HG02973 (cell line): ENCODE measurements at regions not wholly inside any gene's neighbourhood (a gene's known extent, or its start where the extent isn't known, plus 50 kb on each side); places are given as distances from the start of the nearest gene placed in this dataset.

Source experiments
- ATAC-seq: cut with Tn5 transposase; IDR thresholded peaks from one replicate; pipeline ENCODE4 v1.9.1; 2021; ENCODE audit warnings: moderate library complexity; ENCODE audit not compliant: unreplicated experiment

- ATAC-seq, result no peak
Observed at GRCh38 chr6:84361372-84362192, 134.1 kb upstream of the CEP162 start.

- no peak for ATAC-seq
Observed at GRCh38 chr6:84360039-84360438, 132.6 kb upstream of the CEP162 start.

DNA sequence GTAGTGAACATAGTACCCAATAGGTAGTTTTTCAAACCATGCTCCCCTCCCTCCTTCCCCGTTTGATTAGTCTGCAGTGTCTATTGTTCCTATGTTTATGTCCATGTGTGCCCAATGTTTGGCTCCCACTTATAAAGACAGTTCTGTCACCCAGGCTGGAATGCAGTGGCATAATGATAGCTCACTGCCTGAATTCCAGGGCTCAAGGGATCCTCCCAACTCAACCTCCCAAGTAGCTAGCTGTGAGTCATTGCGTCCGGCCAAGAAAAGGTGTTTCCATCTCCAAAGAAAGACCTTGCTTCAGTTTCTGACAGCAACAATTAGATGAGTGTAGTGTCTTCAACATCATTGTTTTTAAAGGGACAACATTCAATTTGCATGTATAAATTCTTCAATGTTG is 131.1 kb upstream of the CEP162 start:
- no peak for ATAC-seq

DNA sequence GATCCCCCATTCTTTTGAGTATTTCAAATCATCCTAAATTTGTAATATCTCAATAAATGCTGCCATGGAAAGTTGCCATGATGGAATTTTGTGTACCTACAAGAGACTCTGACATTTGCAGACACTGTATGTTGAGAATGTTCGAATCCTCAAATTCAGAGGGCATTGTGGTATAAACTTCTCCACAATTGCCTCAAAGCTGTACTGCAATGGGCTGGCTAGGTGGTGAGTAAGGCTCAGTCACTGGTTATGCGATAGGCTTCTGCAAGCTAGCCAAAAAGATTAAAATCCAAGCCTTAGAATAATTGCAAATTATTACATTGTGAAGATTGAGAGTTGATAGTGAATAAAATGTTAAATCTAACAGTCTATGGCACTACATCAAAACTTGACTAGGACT is 130.2 kb upstream of the CEP162 start:
- no peak for ATAC-seq

DNA sequence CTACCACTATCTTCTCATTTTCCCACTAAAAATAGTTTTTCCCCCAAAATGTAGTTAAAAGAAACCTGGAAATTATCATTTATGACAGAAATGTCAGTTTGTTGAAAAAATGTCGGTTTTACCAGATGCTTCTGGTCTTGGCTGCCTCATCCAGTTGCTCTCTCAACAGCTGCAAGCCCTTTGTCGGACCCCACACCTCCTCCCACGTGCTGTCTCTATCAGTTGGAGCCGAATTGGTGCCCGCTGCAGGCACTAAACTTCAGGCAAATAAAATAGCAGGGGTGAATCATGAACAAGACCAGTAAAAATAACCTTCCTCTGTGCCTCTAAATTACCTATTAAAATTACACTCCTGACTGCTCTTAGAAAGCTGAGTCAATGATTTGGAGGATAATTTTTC is 129.5 kb upstream of the CEP162 start:
- ATAC-seq, result no peak

DNA sequence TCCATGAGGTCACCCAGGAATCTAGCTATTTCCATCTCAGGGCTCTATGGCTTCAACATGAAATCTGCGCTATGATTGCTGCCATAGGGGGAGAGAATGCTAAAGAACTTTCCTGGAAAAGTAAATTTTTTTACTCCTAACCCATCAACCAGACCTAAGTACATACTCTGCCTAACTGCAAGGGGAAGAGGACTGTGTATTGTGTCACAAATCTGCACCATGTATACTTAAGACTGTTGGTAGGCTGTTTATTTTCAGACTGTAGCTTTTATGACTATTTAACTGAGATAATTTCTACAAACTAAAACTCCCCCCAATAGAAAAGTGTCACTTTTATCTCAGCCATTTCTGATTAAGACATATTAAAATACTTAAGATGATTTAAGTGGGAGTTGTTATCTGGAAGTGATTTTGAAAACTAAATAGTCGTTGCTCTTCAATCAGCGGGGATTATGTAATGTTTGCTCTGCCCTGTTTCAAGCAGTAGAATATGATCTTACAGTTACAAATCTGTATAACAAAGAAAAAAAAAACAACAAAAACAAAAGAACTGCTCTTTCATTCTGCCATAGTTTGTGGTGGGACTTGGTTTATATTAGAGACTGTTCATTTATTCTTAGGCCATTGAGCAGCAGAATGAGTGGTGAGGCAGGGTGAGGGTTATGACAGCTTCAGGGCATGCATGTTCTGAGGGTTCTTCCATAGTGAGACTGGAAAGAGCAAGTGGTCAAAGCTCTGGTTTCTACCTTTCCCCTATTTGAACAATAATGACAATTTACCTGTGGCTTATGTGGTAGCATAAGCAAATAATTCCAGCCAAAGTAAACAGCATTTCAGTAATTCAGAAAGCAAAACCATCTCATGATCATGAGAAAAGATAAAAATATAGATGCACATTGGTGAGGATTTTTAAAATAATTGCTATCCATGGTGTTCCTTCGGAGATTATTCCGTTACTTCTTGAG is 126.3 kb upstream of the CEP162 start:
- no peak for ATAC-seq

GRCh38 chr6:84350397-84350796 is 123.0 kb upstream of the CEP162 start:
- ATAC-seq, result no peak

GRCh38 chr6:84349542-84349941 is 122.1 kb upstream of the CEP162 start:
- ATAC-seq, result no peak

DNA sequence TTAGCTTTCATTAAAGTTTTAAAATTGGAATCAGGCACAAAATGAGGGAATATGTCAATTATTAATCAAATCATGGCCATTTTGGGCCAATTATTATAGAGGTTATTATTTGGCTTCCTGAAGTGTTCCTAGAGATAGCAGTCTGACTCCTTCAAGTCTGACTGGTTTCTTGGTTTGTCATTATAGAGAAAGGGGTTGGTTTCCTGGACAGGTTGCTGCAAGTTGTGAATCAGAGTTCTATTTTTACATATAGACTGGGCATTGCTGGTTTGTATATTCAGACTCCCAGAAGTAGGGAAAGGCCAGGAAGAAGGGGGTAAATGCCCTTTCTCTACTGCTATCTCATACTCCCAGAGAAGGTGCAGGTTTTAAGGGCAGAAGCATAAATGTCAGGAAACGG is 121.4 kb upstream of the CEP162 start:
- ATAC-seq, result no peak

DNA sequence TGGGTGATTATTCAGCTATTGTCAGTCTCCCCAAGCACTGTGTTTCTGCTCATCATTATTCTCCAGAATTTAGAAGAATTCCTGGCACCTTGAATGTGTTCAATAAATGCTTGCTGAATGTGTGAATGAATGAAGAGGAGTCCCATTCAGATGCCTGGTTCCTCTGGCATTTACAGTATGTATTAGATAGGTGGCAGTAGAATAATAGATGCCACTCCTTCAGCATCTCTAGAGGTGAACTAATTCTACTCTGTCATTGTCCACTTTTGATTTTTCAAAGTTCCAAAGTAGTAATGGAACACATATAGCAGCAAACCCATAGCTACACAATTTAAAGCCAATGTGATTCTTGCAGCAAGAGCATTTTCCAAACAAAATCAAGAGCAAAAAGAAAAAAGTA is 118.9 kb upstream of the CEP162 start:
- ATAC-seq, result no peak

DNA sequence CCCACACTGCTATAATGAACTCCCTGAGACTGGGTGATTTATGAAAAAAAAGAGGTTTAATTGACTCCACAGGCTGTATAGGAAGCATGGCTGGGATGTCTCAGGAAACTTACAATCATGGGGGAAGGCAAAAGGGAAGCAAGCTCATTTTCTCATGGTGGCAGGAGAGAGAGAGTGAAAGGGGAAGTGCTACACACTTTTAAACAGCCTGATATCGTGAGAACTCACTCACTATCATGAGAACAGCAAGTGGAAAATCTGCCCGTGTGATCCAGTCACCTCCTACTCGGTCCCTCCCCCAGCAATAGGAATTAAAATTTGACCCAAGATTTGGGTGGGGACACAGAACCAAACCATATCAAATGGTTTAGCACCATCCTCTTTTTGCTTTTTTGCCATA is 116.6 kb upstream of the CEP162 start:
- no peak for ATAC-seq

DNA sequence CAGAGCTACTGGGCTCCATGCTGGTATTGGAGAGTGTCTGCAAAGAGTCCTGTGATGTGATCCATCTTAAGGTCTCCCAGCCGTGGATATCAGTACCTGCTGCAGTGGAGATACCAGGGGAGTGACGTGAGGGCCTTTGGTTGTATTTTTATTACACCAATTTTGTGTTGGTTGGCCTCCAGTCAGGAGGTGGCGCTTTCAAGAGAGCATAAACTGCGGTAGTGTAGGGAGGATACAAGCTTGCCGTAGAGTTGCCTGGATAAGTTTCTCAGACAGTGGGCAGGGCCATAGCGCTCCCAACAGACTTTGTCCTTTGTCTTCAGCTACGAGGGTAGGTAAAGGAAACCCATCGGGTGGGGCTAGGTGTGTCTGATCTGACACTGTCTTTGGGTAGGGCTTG is 113.0 kb upstream of the CEP162 start:
- no peak for ATAC-seq

DNA sequence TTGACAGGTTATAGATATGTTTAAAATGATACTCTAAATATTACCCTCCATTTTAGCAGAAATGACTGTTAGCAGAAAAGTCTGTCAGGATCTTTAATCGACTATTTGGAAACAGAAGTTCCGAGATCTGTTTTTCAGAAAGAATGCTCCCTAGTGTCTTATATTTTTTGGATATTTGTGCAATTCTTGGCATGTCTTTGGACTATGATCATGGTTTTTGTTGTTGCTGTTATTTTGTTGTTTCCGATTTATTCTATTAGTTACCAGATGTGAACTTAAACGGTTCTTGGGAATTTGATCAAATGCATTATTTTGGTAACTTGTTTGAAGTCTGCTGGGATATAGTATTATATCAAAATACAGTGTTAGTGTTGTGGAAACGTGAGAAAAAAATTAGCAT is 106.4 kb upstream of the CEP162 start:
- no peak for ATAC-seq

DNA sequence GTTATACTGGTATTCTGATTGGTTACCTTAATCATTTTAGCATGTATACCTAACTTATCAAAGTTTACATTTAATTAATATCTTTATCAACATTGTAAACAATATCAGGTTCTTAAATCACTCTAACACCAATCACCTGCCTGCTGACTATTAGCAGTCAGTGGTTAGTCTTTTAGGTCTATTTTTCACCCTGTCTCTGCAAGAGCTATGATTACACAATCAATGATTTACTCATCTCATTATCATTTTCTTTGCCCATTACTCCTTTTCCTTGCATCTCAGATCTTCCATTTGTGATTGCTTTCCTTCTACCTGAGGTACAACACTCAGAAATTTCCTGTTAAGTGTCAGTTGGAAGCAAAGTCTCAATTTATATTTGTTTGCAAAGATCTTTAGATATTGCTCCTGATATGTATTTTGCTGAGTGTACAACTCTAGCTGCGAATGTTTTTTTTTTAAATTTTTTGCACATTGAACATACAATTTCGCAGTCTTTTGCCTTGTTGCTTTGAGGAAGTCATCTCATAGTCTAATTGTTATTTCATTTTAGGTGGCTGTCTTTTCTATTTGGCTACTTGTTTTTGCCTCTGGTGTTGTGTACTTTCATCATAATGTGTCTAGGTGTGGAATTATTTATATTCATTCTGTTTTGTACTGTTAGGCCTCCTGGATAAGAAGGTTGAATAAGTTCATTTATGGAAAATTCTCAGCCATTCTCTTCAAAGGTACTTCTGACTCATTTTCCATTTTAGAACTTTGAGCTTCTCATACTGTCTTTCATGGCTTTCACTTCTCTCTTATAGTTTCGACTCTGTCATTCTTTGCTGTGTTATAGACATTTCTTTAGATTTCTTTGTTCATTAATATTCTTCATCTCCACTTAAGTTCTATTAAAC is 104.9 kb upstream of the CEP162 start:
- peak; percentile 99 for ATAC-seq

DNA sequence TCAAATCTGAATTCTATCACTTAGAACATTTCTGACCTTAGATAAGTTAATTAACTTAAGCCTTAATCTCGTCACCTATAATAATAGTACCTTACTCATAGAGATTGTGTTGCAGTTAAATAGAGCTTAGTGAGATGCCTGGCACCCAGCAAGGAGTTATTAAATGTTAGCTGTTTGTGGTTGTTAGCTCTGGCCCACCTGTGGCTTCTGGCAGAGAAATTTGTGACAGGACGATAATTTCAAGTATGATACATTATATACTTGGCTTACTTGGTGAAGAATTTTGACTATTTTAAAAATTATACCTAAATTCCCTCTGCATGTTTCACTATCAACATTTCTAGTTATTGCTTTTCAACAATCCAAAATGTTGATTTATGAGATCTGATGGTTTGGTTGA is 102.9 kb upstream of the CEP162 start:
- ATAC-seq, result no peak

- no peak for ATAC-seq
Observed at GRCh38 chr6:84329516-84329915, 102.1 kb upstream of the CEP162 start.

- ATAC-seq, result no peak
Observed at GRCh38 chr6:84329077-84329476, 101.6 kb upstream of the CEP162 start.

GRCh38 chr6:84317463-84317862 is 90.0 kb upstream of the CEP162 start:
- ATAC-seq, result no peak

DNA sequence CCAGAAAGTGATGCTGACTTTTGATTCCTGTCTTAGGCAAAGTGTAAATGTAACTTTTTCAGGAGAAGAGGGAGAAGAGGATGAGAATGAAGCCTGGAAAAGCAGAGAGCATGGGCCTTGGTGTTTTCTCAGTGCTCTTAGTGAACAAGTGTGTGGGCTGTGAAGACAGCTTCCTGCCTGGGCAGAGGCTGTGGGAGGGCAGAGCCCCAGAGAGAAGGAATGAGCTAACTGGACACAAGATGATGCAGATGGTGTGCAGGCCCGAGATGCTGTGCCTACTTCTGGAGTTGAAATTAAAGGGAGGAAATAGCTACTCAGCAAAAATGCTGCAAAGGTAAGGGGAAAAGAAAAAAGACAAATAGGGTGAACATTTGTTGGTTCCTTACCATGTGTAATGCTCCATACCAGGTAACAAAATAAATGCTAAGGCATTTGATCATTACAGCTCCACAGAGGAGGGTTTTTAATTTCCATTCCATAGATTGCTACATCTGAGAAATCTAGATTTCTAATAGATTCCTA is 87.0 kb upstream of the CEP162 start:
- no peak for ATAC-seq

DNA sequence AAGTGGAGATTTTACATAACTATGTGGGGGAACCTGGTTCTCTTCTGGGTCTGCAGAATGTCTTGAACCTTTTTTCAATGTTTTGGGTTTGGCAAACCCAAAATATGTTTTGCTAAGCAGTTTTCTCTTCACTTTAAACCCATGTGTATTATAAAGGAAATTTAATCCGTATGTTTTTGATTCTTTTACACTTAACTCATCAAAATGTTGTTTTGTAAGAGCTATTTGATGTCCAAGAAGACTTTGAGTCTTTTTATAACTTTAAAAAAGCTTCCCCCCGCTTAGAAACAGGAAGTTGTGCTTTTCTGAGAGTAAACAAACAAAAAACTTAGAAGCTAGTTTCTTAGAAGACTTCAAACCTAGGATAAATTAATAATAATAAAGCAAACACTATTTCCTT is 81.9 kb upstream of the CEP162 start:
- no peak for ATAC-seq

- no peak for ATAC-seq
Observed at GRCh38 chr6:84304881-84305280, 77.4 kb upstream of the CEP162 start.
